ENCODE measurements at regions not wholly inside any gene's neighbourhood (a gene's known extent, or its start where the extent isn't known, plus 50 kb on each side); places are given as distances from the start of the nearest gene placed in this dataset.

- TF ChIP-seq REST (IDR thresholded peaks at IDR 0.05; ENCODE audit: insufficient read depth in 1 of 2, low read depth in 2 of 2, low read length in 2 of 2) (no peak), POLR2AphosphoS5 (IDR thresholded peaks at IDR 0.05; ENCODE audit: low read depth, low read length) (no peak), TAF1 (IDR thresholded peaks at IDR 0.05; ENCODE audit: borderline replicate concordance, insufficient read depth, low read length) (no peak), SIN3A (IDR thresholded peaks at IDR 0.05; ENCODE audit: borderline replicate concordance, insufficient read depth, low read length) (no peak)
These were observed 350.8 kb downstream of the QKI start for GRCh38 chr6:163765335-163765734.
